HG02870 (cell line): ENCODE measurements at regions not wholly inside any gene's neighbourhood (a gene's known extent, or its start where the extent isn't known, plus 50 kb on each side); places are given as distances from the start of the nearest gene placed in this dataset.
"Not testable (repeated sequence)": the region's sequence is repeated elsewhere in the genome, so short reads cannot be mapped to it uniquely, and the experiment has no call there.

Source experiments
- ATAC-seq: cut with Tn5 transposase; IDR thresholded peaks from one replicate; pipeline ENCODE4 v1.9.1; 2021; ENCODE audit warnings: mild to moderate bottlenecking, moderate library complexity; ENCODE audit not compliant: unreplicated experiment

DNA sequence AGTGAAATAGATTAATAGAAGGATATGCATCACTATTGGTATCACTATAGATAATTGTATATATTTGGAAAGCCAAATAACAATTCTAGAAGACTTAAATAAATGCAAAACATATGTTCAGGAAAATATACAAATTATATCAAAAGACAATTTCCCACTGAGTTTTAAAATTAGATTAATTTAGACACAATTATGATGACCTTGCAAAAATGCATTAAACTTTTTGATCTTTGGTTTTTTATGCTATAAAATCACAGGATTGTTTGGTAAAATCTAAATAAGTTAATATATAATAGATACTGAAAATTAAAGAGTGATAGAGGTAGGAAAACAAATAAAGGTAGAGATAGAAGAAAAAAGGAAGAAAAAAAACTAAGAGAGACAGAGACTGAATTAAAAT is 2027.7 kb downstream of the MRPL39 start:
- no peak for ATAC-seq

DNA sequence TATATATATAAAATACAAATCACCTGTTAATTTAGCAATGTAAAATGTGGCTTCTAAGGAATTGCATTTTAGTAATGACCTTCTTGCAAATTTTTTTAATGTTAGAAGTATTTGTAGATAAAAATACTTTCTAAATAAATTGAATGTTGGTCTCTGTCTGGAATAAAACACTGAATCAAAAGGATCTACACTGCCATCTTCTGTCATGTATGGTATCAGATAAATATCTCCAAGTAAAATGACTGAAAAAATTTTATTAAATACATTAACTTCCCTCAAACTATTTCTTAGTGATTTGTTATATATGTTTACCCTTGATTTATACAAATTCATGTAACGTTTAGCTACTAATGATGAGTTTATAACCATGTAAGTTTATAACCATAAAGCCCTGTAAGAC is 2029.3 kb downstream of the MRPL39 start:
- ATAC-seq = no peak

DNA sequence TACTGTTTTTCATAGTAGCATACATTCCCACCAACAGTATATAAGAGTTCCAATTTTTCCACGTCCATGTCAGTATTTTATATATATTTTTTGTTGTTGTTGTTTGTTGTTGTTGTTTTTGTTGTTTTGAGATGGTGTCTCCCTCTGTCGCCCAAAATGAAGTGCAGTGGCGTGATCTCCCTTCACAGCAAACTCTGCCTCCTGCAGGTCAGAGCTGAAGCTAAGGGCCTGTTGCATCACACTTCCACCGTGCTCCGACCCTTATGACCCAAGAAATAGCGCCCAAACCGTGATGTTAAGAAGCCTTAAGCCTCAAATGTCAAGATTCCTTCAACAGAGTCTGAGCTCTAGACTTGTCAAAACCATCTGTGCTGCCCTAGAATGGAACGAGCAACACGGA is 2032.3 kb downstream of the MRPL39 start:
- no peak for ATAC-seq

GRCh38 chr21:23548924-23549323 is 2058.4 kb downstream of the MRPL39 start:
- ATAC-seq = not testable (repeated sequence)

DNA sequence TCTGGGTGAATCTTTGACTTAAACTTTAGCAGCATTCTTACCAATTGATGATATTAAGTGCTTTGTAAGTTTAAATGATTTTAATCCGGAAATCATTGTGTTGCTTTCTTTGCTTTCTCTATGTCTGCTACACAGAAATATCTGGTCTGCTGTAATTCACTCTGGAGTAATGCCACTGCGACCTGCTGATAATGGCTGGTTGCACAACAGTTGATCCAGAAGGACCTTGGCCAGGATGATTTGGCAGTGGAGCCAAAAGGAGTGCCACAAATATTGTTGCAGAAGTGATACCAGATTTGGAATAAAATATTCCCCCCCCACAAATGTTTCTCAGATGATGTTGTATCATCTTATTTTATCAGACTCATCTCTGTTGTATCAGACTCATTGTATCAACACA is 2063.9 kb downstream of the MRPL39 start:
- no peak for ATAC-seq

- no peak for ATAC-seq
Observed at GRCh38 chr21:23542097-23542496, 2065.2 kb downstream of the MRPL39 start.

DNA sequence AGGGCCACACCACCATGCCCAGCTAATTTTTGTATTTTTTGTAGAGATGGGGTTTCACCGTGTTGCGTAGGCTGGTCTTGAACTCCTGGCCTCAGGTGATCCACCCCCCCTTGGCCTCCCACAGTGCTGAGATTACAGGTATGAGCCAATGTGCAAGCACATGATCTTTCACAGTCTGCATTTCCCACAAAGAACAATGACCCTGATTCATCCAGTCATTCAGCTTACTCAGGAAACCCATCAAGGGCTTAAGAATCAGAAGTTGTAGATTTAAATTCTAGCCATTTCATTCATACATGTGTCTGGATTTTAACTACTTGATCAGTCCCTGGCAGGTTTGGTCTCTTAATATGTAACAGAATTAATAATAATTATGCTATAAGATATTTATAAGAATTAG is 2065.7 kb downstream of the MRPL39 start:
- no peak for ATAC-seq

GRCh38 chr21:23534850-23535249 is 2072.4 kb downstream of the MRPL39 start:
- no peak for ATAC-seq

DNA sequence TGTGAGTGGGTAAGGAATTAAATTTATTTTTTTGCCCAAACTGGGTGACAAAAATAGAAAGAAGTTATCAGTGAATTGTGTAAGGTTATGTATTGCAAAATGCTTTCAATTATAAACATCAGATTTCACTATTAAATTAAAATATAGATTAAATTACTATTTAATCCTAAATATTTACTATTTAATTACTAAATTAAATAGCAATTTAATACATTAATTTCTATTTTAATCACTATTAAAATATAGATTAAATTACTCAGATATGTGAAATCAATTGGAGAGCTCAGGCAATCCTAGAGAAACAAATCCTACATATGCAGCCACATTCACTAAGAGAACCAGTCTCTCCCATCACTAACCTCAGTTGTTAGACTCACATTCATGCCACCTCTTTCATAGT is 2075.8 kb downstream of the MRPL39 start:
- ATAC-seq = no peak

DNA sequence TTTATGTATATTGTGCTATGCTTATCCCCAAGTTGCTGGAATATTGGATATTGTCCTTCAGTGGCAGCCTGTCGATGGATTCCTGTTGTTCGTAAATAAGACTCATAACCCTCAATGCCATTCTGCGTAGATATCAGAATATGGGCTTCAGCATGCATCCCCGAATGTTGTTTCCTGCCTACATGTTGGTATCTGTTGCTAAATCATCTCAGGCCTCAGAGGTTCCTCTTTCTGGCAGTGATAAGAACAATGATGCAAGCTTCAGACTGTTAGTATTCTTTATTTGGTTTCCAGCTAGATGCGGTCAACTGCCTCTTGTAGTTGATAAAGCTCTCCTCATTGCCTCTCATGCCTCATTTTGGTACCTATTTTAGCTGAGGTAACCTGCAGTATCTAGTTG is 2082.6 kb downstream of the MRPL39 start:
- ATAC-seq = no peak

DNA sequence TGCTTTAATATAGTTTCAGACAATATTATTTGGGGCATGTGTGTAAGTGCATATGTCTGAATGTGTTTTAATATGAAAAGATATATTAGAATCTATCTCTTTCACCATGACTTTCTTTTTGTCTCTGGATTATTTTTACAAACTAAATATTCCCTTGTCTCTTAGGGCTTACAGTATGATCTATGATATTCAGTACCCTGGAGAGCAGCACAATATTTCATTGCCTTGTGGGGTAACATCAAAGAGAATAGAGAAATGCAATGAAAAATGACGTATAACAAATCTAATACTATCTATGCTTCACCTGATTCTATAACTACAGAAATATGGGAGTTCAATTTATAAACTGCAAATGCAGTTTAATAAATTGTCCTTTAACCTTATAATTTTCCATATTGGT is 2084.5 kb downstream of the MRPL39 start:
- no peak for ATAC-seq

DNA sequence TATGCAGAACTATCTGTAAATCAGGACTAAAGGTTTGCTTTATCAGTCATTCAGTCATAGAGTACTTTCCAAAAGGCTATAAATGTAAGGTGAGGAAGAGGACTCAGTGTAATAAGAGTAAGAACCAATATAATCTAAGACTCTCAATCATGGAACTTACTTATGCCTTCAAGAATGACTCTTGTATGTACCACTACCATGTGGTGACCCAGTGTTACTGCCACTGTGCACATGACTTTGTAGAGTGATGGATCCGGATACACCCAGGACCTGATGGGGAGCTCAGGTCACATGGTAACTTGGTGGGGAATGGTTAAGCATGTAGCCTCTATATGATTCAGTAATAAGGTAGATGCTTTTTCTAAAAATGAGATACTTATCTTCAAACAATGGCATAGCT is 2099.8 kb downstream of the MRPL39 start:
- ATAC-seq = no peak

DNA sequence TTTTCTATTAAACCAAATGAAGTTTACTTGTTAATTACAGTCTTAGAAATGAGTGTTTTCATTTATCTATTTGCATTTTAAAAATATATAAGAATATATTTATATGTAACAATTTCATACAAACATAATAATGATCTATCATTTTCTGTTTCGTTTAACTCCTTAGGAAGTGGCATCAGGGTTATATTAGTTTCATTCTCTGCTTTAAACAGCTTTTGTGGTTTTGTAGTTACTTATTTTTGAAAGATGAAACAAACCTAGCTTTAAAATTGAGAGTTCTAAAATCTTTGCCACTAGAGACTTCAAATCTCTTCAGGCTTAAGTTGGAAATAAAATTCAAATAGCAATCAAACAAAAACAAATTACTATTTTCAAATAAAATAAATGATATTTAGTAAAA is 2110.6 kb downstream of the MRPL39 start:
- ATAC-seq = peak; percentile 53

- ATAC-seq = no peak
Observed at GRCh38 chr21:23488245-23488644, 2119.0 kb downstream of the MRPL39 start.

- no peak for ATAC-seq
Observed at GRCh38 chr21:23480591-23481270, 2126.6 kb downstream of the MRPL39 start.

GRCh38 chr21:23478381-23478780 is 2128.9 kb downstream of the MRPL39 start:
- ATAC-seq = no peak

GRCh38 chr21:23475281-23476219 is 2131.7 kb downstream of the MRPL39 start:
- ATAC-seq = no peak

DNA sequence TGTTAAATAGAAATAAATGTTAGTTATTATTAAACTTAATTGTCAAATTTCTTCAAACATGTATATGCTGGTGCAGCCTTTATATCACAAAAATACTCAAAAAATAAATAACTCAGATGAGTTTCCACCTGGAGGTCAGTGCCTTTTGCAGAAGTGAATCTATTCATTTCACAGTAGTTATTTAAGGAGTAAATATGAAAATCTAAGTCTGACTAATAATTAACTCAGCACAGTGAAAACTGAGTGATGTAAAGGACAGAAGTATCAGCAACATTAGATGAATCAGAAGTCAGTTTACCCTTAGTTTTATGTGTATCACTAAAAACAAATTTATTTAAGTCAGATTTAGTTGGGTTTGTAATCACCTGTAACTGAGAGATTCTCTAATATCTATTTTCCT is 2135.4 kb downstream of the MRPL39 start:
- ATAC-seq = peak; percentile 83

DNA sequence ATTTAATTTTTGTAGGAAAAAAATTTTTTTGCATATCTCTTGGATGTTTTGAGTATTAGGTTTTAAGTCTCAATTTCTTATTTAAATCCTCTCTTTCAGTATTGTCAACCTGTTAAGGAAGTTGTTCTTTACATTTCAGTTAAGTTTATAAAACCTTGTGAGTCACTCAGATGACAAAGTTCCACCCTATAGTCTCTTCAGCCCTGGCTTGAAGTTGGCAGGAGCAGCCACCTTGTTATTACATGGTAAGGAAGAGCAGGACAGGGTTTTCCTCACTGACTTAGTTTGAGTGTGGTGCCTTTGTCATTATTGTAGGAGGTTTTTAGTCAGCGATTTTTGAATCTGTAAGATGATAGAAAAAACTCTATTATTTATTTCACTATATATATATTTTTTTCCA is 2143.9 kb downstream of the MRPL39 start:
- ATAC-seq = no peak

DNA sequence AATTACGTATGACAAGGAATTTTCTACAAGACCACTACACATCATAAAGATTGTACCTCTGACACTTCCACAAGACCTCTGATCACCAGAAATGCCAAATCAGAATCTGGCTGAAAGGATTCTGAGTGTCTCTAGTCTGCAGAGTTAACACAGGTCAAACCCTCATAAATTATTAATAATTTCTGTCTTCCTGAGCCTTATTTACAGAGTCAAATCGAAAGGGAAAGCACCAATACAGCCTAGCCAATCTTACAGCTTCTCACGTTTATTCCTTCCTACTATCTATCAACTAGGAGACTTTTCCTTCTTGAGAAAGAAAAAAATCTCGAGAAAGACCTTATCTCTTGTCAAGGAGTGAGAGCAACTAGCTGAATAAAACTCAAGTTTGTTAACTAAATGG is 2151.6 kb downstream of the MRPL39 start:
- ATAC-seq = no peak

DNA sequence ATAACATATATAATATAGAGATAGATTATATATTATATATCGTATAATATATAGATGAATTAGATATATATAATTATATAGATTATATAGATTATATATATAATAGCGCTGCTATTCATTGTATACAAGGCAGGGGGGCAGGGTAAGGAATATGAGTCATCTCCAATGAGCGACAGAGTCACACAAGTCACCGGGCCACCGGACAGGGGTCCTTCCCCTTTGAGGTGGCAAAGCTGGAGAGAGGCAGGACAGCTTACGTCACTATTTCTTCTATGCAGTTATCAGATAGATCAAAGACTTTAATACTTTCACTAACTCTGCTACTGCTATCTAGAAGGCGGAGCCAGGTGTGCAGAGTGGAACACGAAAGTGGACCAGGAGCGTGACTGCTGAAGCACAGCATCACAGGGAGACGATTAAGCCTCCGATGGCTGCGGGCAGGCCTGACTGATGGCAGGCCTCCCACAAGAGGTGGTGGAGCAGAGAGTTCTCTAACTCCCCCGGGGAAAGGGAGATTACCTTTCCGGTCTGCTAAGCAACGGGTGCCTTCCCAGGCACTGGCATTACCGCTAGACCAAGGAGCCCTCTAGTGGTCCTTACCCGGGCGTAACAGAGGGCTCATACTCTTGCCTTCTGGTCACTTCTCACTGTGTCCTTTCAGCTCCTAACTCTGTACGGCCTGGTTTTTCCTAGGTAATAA is 2154.7 kb downstream of the MRPL39 start:
- ATAC-seq = peak; percentile 74

DNA sequence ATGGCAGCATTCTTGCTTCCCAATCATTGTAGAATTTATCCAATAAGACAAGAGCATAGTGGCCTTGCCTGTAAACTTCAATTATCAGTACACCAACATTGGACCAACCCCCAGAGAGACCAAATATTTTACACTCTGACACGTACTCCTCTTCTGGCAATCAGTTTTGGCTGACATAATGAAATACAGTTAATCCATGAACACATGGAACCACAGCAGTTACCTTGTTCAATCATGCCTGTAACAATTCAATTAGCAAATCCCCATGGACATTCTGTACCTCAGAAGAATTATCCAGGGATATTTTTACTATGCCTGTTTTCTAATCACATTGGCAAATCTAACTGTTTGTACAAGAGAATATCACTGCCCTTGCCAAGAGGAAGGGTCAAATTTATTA is 2162.0 kb downstream of the MRPL39 start:
- no peak for ATAC-seq
